NCI-H2029 treated with DMSO at 0.1 percent for 48 hours (cell line): ENCODE measurements at regions not wholly inside any gene's neighbourhood (a gene's known extent, or its start where the extent isn't known, plus 50 kb on each side); places are given as distances from the start of the nearest gene placed in this dataset.
A peak's percentile ranks its signal among the peaks of the same experiment; 100 is the strongest.
"Not testable (repeated sequence)": the region's sequence is repeated elsewhere in the genome, so short reads cannot be mapped to it uniquely, and the experiment has no call there.

Source experiments
- DNase-seq: peaks from one replicate; lab custom pipeline; 2025; lab: John Stamatoyannopoulos, UW

DNA sequence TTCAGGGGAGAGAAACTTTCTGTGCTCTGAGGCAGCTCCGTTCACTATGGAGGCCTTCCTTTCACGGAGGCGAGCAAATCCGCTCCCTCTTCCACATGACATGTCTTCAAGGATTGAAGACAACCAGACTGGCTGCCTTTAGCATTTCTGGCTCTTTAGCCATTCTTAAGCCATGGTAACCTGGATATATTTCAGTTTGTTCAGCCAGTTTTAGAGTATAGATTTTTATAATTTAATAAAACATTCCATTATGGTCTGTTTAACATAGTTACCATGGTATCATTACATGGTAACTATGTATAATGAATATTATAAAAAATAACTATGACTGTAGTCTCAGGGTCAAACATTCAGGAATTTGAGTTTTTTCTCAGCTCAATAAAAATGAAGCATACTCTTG, 54.2 kb upstream of the NFIA start:
- no peak for DNase-seq

DNA sequence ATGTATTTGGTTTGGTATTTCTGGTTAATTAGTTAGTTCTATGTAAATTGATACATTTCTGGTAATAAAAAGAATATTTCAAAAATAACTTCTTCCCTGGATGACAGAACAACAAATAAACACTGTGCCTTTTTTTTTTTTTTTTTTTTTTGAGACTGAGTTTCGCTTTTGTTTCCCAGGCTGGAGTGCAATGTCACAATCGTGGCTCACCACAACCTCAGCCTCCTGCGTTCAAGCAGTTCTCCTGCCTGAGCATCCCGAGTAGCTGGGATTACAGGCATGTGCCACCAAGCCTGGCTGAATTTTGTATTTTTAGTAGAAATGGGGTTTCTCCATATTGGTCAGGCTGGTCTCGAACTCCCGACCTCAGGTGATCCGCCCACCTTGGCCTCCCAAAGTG, 64.3 kb upstream of the NFIA start:
- not testable (repeated sequence) for DNase-seq

DNA sequence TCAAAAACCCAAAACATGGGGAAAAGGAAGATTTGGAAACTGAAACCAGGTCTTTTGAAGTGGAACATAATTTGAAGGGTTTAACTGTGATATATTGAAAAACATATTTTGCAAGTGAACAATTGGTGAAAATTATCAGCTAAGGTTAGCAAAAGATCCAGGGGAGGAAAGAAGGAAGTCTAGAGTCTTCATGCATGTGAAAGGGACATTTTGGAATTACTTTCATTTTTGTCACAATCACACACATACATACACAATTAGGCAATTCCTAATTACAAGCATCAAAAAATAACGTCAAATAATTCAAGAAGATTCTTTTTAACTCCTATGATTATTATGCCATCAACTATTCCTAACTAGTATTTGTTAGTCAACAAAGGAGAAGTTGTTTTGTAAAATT, 64.7 kb upstream of the NFIA start:
- DNase-seq = no peak

DNA sequence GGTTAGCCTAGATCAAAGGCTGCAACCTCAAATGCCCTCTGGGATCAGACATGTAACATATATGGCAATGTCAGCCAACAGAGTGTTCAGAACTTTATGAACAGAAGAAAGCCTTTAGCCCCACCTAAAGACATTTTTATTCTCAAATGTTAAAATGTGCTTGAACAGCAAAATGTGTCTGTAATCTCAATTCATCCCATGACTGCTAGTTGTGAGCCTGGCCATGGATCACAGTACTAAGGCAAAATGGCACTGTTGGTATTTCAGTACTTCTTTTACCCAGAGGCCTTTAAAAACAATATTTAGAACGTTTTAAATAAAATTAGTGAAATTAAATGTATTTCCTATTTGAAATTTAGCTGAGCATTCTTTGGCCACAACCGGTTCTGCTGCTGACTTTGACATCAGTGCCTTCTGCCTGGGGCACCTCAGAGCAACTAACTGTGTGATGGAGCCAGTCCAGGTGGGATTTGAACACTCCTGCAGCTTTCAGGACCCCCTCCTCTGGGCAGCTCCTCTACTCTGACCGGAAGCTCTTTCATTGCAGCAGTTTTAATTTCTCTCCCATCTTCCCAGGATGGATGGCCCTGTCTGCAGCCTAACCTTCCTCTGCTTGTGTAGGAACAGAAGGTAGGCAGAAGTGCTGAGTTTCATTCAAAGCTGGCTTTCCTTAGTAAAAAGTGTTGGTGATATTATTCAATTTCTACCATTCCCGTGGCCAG, 68.3 kb upstream of the NFIA start:
- no peak for DNase-seq

DNA sequence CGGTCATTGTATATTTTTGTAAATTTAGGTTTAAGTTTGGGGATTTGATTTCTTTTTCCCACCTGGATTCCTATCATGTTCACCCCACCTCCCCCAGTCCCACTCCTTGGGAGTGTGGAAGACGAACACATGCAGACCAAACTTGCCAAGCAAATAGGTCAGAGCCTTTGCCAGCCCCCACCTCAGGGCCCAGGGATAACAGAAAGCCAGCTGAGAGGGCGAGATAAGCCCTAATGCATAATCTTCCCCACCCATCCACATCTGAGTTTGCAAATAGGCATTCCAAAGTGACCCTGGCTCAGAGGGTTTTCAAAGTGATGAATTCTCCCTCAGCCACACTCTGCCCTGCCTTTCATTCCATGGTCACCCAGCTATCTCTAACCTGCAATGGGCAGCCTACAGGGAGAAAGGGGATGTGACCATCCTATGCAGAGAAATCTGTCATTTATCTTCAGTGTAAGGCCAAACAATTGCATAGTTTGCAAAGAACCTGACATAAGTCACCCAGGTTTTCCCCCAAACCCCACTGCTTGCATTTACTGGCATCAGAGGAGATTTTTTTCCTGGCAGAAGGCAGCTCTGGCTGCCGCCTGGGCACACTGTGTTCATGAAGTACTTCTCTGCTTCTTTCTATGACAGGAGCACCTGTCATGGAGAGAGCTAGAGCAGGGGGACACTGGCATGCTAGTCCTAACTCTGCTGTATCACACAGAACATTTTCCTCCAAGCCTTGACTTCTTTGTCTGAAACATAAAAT, 69.0 kb upstream of the NFIA start:
- peak; percentile 40 for DNase-seq

DNA sequence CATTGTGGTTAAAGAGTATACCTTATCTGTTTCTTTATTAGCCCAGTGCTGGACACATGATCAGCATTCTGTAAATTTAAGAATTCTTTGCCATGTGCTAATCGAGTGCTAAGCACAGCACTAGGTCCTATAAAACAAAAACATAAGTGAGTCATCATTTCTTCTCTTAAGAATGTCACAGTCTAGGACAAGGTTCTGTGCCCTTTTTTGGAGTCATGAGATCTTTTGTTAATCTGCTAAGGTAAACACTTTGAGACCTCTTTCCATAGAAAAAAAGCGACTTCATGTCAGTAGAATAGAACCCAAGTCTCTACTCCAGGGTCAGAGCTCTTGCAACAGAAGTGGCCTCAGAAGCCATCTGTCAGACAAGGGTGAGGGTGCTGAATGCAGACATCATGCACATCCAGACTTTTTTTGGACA, 70.0 kb upstream of the NFIA start:
- peak; percentile 74 for DNase-seq

DNA sequence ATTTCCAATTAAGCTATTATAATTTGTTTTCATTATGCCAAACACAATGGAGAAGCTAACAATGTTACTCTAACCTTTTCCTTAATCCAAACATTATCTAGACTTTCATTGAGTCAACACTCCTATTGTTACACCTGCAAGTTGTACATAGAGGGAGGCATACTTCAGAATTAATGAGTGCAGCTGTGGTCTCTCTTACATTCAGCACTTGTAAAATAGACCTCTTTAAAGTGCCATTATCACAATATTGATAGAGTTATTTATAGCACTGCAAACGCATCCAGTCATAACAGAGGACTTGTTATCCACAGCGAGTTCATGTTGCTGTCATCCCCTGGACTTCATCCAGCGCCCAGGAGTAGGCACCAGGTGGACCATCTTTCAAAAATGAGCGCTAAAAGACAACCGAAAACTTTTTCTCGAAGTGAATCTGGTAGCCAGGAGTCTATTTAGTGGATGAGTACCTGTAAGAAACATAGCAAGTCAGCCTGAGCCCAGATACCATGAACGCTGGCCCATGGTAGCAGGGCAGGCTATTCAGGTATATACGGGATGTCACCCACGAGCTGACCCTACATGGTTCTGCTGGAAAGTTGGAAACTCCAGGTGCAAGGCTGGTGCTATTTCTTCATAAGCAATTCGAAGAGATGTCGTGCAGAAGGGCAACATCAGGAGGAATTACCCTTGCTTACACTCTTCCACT, 70.6 kb upstream of the NFIA start:
- peak; percentile 99 for DNase-seq

DNA sequence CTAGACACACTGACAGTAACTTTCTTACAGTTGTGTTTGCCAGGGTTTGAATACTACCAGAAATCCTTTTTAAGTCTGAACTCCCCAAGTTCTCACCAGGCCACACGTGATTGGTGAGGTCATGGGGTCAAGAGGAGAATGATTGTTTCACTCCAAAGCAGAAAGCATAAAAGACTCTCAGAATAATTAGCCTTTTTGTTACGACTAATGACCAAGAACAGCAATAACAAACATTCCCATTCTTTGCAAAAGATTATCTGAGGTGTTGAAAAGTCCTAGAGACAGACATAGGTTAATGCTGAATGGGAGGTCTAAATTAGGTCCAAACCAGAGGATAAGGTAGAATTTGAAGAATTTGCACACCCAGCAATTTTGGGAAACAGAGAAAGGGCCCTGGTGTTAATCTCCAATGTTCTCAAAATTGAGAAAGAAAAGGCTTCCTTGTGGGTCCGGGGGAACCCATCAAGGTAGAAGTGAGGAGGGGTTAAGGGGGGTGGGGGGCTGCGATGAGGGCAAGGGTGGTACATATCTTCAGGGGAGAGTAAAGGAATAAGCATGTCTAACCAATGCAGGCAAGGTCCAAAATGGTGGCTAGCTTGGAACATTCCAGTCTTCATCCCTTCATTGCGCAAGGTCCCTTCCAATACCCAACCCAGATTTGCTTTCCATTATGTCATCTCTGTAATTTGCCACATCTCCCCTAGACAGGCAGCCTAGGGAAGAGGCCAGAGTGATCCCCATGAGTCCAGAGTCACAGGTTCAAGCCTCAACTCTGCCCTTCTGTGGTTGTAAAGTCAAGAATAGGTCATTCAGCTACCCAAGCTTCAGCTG, 74.6 kb upstream of the NFIA start:
- DNase-seq = no peak

DNA sequence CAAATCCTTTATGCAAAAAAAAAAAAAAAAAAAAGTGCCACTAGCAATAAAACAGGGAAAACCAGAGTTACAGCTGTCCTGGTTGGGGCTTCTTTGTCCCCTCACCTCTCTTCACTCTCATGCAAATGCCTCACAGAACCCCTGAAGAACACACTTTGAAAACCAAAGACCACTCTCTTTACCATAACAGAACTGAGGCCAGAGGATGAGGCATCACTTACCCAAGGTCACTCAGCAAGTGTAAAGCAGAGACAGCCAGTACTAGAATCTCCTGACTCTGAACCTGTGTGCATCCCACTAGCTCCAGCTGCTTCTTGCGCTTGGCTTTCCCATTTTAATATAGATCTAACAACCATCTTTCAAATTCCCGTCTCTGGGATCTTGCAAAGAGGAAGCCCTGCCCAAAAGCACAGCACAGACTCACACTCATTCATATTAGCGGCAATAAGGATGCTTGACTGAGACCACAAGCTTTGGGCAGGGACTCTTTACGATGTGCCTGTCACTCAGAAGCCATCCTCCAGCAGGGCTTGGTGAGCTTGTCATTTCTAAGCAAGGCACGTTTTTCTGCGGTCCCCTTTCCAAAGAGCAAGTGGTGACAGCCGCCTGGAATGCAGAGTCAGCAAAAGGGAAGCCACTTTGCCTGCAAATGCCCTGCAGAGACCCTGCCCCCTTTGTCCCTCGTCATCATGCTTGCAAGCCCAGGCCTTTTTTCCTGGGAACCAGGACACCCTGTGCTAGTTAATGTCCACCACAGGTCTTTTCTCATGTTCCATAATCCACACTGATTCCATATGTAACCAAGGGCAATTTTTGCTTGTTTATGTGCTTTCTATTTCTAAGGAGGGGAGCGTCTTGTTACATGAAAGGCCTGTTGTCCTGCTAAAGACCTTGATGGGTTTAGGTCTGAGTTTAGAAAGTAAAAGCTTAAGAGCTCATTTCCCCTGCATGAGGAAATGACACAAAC, 76.5 kb upstream of the NFIA start:
- no peak for DNase-seq

DNA sequence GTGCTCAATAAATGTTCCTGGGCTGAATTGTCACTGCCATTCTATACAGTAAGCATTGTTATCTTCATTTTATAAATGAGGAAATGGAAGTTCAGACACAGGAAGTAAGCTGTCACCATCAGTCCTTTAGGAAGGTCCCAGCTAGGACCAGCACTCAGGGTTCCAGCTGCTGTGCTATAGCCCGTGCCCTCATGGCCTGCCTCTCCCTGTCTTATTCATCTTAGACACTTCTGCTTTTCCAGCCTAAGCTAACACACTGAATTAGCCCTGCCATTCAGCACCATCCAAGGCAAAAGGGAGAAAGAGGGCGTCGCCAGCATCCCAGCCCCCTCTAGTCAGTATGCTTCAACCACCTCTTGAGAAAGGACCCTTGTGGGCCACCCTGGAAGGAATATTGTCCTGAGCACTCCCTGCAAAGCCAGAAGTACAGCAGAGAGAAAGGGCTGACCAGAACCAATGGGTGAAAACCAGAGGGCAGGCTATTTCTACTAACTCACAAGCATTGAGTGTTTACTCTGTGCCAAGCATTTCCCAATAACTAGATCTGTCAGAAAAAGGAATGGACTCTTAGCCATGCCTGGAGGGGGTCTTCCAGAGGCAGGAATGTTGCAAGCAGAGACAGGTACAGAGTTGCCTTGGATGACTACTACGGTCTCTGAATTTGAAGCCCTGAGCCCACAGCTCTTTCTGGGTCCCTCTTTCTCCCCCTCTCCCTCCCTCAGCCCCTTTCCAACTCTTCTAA, 77.9 kb upstream of the NFIA start:
- no peak for DNase-seq

DNA sequence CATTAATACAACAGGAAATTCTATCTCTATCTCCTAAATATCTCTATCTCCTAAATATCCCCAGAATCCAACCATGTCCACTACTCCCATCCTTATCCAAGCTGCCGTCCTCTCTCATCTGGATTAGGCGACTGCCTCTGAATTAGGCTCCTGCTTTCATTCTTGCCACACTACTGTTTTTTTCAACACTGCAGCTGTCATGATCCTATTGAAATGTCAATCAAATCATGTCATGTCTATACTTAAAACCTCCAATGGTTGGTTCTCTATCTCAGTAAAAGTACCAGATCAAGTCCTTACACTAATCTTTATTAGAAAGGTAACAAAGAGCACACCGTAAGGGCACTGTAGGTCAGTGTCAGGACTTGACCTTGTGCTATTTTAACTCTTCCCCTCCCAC, 82.0 kb upstream of the NFIA start:
- DNase-seq = no peak

DNA sequence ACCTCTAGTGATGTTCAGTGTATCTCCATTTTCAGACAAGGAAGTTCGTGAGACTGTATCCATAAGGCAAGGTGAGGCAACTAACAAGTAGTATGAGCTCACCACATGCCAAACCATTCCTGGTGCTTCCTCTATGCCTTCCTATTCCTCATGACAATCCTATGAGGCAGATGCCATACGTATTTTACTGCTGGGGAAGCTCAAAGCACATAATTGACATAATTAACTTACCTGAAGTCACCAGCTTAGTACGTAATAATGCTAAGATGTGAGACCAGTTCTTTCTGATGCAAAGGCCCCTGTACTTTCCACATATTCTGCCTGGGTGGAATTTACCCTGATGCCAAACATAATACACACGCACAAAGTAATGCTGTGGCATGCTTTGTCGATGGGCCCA, 83.6 kb upstream of the NFIA start:
- DNase-seq = no peak

DNA sequence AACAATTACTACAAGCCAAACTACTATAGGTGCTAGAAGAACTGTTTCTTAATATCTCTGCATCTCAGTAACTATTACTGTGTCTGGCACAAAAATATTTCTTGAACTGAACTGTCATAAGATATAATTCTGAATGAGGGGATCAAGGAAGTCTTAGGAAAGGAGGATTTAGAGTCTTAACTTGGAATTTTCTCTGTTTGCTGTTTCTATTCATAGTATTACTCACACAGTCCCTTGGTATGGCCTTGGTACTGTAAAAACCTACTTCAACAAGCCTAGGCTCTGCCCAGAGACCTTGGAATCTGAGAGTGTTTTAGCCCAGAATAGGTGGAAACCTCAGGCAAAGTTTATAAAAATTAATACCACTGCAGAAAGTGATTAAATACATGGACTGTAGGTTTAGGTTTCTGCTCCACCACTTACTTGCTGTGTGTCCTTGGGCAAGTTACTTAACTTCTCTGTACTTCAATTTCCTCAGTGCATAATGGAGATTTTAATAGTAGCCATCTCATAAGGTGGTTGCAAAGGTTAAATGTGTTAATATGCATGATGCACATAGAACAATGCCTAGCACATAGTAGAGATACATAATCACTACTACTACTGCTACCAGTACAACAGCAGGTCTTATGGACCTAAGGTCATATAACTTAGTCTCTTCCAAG, 87.4 kb upstream of the NFIA start:
- DNase-seq = no peak

DNA sequence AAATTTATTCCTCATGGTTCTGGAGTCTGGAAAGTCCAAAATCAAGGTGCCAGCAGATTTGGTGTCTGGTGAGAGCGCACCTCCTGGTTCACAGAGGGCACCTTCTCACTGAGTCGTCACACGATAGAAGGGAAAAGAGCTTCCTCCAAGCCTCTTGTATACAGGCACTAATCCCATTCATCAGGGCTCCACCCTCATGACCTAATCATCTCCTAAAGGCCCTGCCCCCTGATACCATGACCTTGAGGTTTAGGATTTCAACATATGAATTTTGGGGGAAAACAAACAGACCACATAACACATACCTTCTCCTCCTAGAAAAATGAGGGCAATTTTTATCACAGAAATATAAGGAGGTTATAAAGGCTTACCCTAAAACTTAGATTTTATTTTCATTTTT, 88.0 kb upstream of the NFIA start:
- no peak for DNase-seq

DNA sequence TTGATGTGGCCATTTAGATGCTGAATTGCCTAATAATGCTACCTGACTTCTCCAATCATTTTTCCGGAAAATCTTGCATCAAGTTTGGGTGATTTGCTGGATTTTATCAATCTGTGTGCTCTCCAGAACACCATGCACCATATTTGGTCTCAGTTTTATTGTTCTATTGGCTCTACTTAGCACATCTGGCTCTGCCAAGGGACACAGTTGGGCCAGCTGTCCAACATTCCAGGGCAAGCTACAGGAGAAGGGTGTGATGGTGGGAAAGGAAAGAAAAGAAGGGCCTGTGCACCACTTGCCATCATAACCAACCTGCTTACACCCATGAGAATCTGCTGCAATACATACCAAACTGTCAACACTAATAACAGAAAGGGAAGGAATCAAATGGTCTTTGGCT, 90.2 kb upstream of the NFIA start:
- no peak for DNase-seq

DNA sequence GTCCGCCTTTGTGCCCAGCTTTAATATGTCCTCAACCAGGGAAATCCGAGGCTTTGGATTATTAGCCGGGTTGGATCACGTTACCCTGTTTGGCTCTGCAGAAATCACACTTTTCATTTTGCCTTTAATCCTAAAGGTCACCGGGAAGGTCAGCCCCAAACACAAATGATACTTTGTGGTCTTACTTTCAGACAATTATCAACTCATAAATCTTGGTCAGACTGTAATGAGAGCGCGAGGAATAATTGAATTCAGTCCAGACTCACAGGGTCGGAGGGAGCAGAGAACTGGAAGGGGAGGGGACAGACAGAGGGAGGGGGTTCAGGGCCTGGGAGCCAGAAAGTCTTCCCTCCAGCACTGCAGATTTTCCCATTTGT, 91.7 kb upstream of the NFIA start:
- DNase-seq = no peak

DNA sequence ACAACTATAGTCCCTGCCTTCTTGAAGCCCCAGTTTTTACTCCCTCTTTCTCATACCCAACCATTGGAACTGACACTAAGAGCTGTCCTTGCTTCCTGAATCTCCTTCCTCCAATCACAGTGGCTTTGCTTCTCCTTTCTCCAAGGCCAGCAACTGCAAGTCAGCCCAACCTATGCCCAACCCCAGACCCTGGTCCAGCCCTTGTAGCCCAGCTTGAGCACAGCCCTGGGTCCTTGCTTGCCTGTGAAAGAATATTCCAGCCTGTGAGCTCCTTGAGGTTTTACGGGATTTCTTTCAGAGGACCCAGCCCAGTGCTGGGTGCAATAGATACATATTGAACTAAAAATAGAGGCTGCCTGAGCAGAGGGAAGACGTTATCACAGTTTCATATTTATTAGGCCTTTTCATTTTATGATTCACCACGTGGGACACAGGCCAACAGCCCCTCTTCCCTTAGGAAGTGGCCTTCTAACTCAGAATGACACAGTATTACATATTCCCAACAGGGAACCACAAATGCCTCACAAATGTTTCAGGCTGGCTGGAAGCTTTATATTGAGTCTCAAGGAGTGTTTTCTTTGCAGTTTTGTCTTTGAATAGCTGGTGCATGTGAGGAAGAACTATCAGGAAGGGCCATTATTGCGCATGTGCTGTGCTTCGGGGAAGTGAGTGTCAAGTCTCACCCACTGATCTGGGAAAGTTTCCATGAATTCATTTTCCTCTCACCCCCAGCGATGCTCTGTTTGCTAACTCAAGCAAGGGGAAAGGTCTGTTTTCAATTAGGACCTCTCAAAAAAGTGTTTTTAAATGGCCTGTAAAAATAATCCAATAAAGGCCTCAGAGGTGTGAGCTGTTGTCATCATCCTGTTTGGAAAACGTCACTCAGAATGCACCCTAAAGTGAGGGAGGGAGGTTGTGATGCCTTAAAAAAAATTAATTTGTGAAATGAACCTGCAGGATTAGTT, 92.3 kb upstream of the NFIA start:
- DNase-seq = no peak

DNA sequence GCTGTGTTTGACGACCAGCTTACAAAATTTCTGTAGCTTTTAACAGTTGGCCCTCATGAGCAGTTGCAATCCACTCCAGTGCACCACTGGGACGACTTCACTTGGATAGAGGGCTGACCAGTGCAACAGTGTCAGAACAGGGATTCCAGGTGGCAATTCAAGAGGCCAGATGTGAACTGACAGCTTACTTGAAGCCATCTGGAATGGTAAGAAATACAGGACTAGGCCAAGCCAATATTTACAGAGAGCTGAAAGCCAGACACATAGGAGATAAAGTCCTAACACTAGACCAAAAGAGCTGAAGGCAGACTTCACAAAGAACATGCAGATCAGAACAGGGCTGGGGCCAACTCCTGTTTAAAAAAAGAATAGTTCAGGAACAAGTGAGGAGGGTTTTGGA, 93.5 kb upstream of the NFIA start:
- no peak for DNase-seq

DNA sequence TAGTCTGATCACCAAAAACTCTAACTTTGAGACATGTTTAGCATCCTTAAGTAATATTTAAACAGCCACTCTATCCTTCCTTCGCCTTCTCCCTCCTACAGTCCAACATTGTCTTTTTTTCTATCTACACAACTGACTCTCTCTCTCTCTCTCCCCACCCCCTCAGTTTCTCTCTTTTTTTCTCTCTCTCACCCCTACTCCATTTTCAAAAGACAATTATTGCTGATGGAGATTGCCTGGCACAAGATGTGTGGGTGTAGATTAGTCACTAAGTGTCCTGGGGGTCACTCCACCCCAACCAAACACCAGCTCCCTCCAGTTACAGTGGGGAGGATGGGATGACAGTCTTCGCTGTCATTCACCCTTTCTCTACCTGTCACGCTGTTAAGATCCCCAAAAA, 94.5 kb upstream of the NFIA start:
- DNase-seq = no peak
